ENCODE measurements at regions not wholly inside any gene's neighbourhood (a gene's known extent, or its start where the extent isn't known, plus 50 kb on each side); places are given as distances from the start of the nearest gene placed in this dataset.
"Not testable (repeated sequence)": the region's sequence is repeated elsewhere in the genome, so short reads cannot be mapped to it uniquely, and the experiment has no call there.

- TF ChIP-seq CTCF (IDR thresholded peaks at IDR 0.05; ENCODE audit: insufficient read depth, low read depth, low read length) (no peak), EZH2 (IDR thresholded peaks at IDR 0.05; ENCODE audit: insufficient read depth, low read length) (no peak)
- no peaks in the 10 kb centered on the region for H3K4me1 Mint-ChIP-seq (ENCODE audit: low read depth, unreplicated experiment)
- no peaks in the 10 kb centered on the region for H3K36me3 Mint-ChIP-seq (ENCODE audit: low read depth, unreplicated experiment)
- Histone ChIP-seq H3K27ac (ENCODE audit: low read depth, low read length) (no peak overlapping the region), H3K4me1 (ENCODE audit: insufficient read depth, low read length) (no peaks in the 10 kb centered on the region), H2AFZ (ENCODE audit: low read depth, low read length) (no peak overlapping the region), H3K4me3 (ENCODE audit: insufficient read depth, low read depth, low read length) (no peak overlapping the region), H3K79me2 (ENCODE audit: insufficient read depth, low read length) (no peaks in the 10 kb centered on the region), H3K4me2 (ENCODE audit: low read length) (no peak overlapping the region), H3K9me3 (ENCODE audit: insufficient read depth, low read depth, low read length) (no peaks in the 10 kb centered on the region), H3K9ac (ENCODE audit: low read length) (no peak overlapping the region), H4K20me1 (ENCODE audit: insufficient read depth, low read length) (no peaks in the 10 kb centered on the region), H3K27me3 (ENCODE audit: insufficient read depth, low read length) (no peaks in the 10 kb centered on the region), H3K36me3 (ENCODE audit: insufficient read depth, low read length) (no peaks in the 10 kb centered on the region)
- H3K4me3 Mint-ChIP-seq (ENCODE audit: unreplicated experiment), result no peak overlapping the region
- DNase-seq (ENCODE audit: low read depth) (no peak), FAIRE-seq (no peak)
- H3K9me3 Mint-ChIP-seq (ENCODE audit: unreplicated experiment), result no peaks in the 10 kb centered on the region
- H3K27me3 Mint-ChIP-seq (ENCODE audit: low read depth, unreplicated experiment), result no peaks in the 10 kb centered on the region
- no peak overlapping the region for H3K27ac Mint-ChIP-seq (ENCODE audit: unreplicated experiment)
Observed at GRCh38 chr13:65330691-65331090, 1899.4 kb downstream of the PCDH9 start.

- no peak for TF ChIP-seq CTCF (IDR thresholded peaks at IDR 0.05; ENCODE audit: insufficient read depth, low read depth, low read length)
- no peak for TF ChIP-seq EZH2 (IDR thresholded peaks at IDR 0.05; ENCODE audit: insufficient read depth, low read length)
- H3K27me3 Mint-ChIP-seq (ENCODE audit: low read depth, unreplicated experiment), result no peaks in the 10 kb centered on the region
- Histone ChIP-seq H3K79me2 (ENCODE audit: insufficient read depth, low read length) (no peaks in the 10 kb centered on the region), H3K27me3 (ENCODE audit: insufficient read depth, low read length) (no peaks in the 10 kb centered on the region), H3K27ac (ENCODE audit: low read depth, low read length) (no peak overlapping the region), H2AFZ (ENCODE audit: low read depth, low read length) (no peak overlapping the region), H3K4me2 (ENCODE audit: low read length) (no peak overlapping the region), H3K36me3 (ENCODE audit: insufficient read depth, low read length) (no peaks in the 10 kb centered on the region), H3K9ac (ENCODE audit: low read length) (no peak overlapping the region), H3K9me3 (ENCODE audit: insufficient read depth, low read depth, low read length) (no peaks in the 10 kb centered on the region), H3K4me3 (ENCODE audit: insufficient read depth, low read depth, low read length) (no peak overlapping the region), H4K20me1 (ENCODE audit: insufficient read depth, low read length) (no peaks in the 10 kb centered on the region), H3K4me1 (ENCODE audit: insufficient read depth, low read length) (no peaks in the 10 kb centered on the region)
- no peaks in the 10 kb centered on the region for H3K9me3 Mint-ChIP-seq (ENCODE audit: unreplicated experiment)
- FAIRE-seq (no peak), DNase-seq (ENCODE audit: low read depth) (no peak)
- H3K4me3 Mint-ChIP-seq (ENCODE audit: unreplicated experiment), result no peak overlapping the region
- no peaks in the 10 kb centered on the region for H3K4me1 Mint-ChIP-seq (ENCODE audit: low read depth, unreplicated experiment)
- H3K27ac Mint-ChIP-seq (ENCODE audit: unreplicated experiment), result no peak overlapping the region
- no peaks in the 10 kb centered on the region for H3K36me3 Mint-ChIP-seq (ENCODE audit: low read depth, unreplicated experiment)
Observed at GRCh38 chr13:65330287-65330686, 1899.8 kb downstream of the PCDH9 start.

- not testable (repeated sequence) for H3K27me3 ChIP-seq (ENCODE audit: insufficient read depth, low read length); H3K79me2 ChIP-seq (ENCODE audit: insufficient read depth, low read length); H3K27me3 Mint-ChIP-seq (ENCODE audit: low read depth, unreplicated experiment)
Observed at GRCh38 chr13:65323192-65323591, 1906.9 kb downstream of the PCDH9 start.

GRCh38 chr13:65321423-65321822 lies 1908.7 kb downstream of the PCDH9 start:
- not testable (repeated sequence) for H3K4me2 ChIP-seq (ENCODE audit: low read length); H3K27ac ChIP-seq (ENCODE audit: low read depth, low read length); FAIRE-seq

More at GRCh38 chr13:65323192-65323591, 1906.9 kb downstream of the PCDH9 start:
- not testable (repeated sequence) for H3K27ac Mint-ChIP-seq (ENCODE audit: unreplicated experiment); H2AFZ ChIP-seq (ENCODE audit: low read depth, low read length); H3K4me3 Mint-ChIP-seq (ENCODE audit: unreplicated experiment); H3K36me3 ChIP-seq (ENCODE audit: insufficient read depth, low read length); H3K27ac ChIP-seq (ENCODE audit: low read depth, low read length); H3K4me1 Mint-ChIP-seq (ENCODE audit: low read depth, unreplicated experiment); H4K20me1 ChIP-seq (ENCODE audit: insufficient read depth, low read length); DNase-seq (ENCODE audit: low read depth); H3K4me3 ChIP-seq (ENCODE audit: insufficient read depth, low read depth, low read length); H3K9me3 ChIP-seq (ENCODE audit: insufficient read depth, low read depth, low read length); H3K36me3 Mint-ChIP-seq (ENCODE audit: low read depth, unreplicated experiment); H3K4me1 ChIP-seq (ENCODE audit: insufficient read depth, low read length); H3K9ac ChIP-seq (ENCODE audit: low read length); H3K9me3 Mint-ChIP-seq (ENCODE audit: unreplicated experiment); H3K4me2 ChIP-seq (ENCODE audit: low read length); FAIRE-seq

More at GRCh38 chr13:65321423-65321822, 1908.7 kb downstream of the PCDH9 start:
- H2AFZ ChIP-seq (ENCODE audit: low read depth, low read length); H3K9ac ChIP-seq (ENCODE audit: low read length); H3K36me3 Mint-ChIP-seq (ENCODE audit: low read depth, unreplicated experiment); H3K4me3 Mint-ChIP-seq (ENCODE audit: unreplicated experiment); H3K27me3 Mint-ChIP-seq (ENCODE audit: low read depth, unreplicated experiment); H3K27ac Mint-ChIP-seq (ENCODE audit: unreplicated experiment); H3K4me1 Mint-ChIP-seq (ENCODE audit: low read depth, unreplicated experiment); H3K4me1 ChIP-seq (ENCODE audit: insufficient read depth, low read length); H3K79me2 ChIP-seq (ENCODE audit: insufficient read depth, low read length); H3K9me3 ChIP-seq (ENCODE audit: insufficient read depth, low read depth, low read length); H3K36me3 ChIP-seq (ENCODE audit: insufficient read depth, low read length); H3K27me3 ChIP-seq (ENCODE audit: insufficient read depth, low read length); H3K4me3 ChIP-seq (ENCODE audit: insufficient read depth, low read depth, low read length); DNase-seq (ENCODE audit: low read depth); H3K9me3 Mint-ChIP-seq (ENCODE audit: unreplicated experiment); H4K20me1 ChIP-seq (ENCODE audit: insufficient read depth, low read length): not testable (repeated sequence)

All from astrocyte (in vitro differentiated cells and primary cell).